Hepatocyte (in vitro differentiated cells): ENCODE measurements at regions not wholly inside any gene's neighbourhood (a gene's known extent, or its start where the extent isn't known, plus 50 kb on each side); places are given as distances from the start of the nearest gene placed in this dataset.

Source experiments
- CTCF ChIP-seq: fragments of 200-600 bp; sonication (generic); IDR thresholded peaks from 2 replicates; pipeline ENCODE4 v1.5.1; 2016; ENCODE audit warnings: antibody characterized with exemption, mild to moderate bottlenecking; ENCODE audit not compliant: poor library complexity
- EZH2 ChIP-seq: fragments of 200-600 bp; sonication (generic); IDR thresholded peaks from 2 replicates; pipeline ENCODE4 v1.6.1; 2016; ENCODE audit warnings: antibody characterized with exemption, mild to moderate bottlenecking, borderline replicate concordance
- EZH2phosphoT487 ChIP-seq: fragments of 200-600 bp; sonication (generic); IDR thresholded peaks from one replicate; pipeline ENCODE4 v1.6.1; 2018; ENCODE audit warnings: antibody characterized with exemption, mild to moderate bottlenecking, low read depth, moderate library complexity; ENCODE audit not compliant: unreplicated experiment, severe bottlenecking

- TF ChIP-seq CTCF, result no peak
- TF ChIP-seq EZH2, result no peak
- no peak for TF ChIP-seq EZH2phosphoT487
Observed at GRCh38 chr4:85151786-85152185, 185.3 kb upstream of the WDFY3 start.
